Adrenal gland (tissue), 5 donors: ENCODE measurements at regions not wholly inside any gene's neighbourhood (a gene's known extent, or its start where the extent isn't known, plus 50 kb on each side); places are given as distances from the start of the nearest gene placed in this dataset.

ENCODE experiments used
- POLR2A ChIP-seq, 2 donors: fragments of 450-650 bp; IDR thresholded peaks; one replicate each; pipeline ENCODE4 v1.6.1; 2017; ENCODE audit warnings: antibody characterized with exemption in 2 of 2, mild to moderate bottlenecking in 2 of 2, moderate library complexity in 1 of 2
- TF ChIP-seq, protein P1 (sequence below), 6 experiments: fragments of 450-650 bp in 4 of 6; fragments of 200-600 bp in 2 of 6; sonication (generic) in 1 of 6; IDR thresholded peaks; 1 replicate in 5 of 6; 2 replicates in 1 of 6; pipeline versions ENCODE4 v1.5.1 to v1.8.0; 2016 to 2021; ENCODE audit warnings: antibody characterized with exemption in 6 of 6, mild to moderate bottlenecking in 2 of 6, moderate library complexity in 1 of 6
- donor health status: DM: no; HTN: no; CAD: no.

GRCh38 chr2:23026671-23027070 lies 358.3 kb upstream of the KLHL29 start:
- TF ChIP-seq, protein P1, sequence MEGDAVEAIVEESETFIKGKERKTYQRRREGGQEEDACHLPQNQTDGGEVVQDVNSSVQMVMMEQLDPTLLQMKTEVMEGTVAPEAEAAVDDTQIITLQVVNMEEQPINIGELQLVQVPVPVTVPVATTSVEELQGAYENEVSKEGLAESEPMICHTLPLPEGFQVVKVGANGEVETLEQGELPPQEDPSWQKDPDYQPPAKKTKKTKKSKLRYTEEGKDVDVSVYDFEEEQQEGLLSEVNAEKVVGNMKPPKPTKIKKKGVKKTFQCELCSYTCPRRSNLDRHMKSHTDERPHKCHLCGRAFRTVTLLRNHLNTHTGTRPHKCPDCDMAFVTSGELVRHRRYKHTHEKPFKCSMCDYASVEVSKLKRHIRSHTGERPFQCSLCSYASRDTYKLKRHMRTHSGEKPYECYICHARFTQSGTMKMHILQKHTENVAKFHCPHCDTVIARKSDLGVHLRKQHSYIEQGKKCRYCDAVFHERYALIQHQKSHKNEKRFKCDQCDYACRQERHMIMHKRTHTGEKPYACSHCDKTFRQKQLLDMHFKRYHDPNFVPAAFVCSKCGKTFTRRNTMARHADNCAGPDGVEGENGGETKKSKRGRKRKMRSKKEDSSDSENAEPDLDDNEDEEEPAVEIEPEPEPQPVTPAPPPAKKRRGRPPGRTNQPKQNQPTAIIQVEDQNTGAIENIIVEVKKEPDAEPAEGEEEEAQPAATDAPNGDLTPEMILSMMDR (IDR thresholded peaks at IDR 0.05), result no peak
- no peak for TF ChIP-seq POLR2A (IDR thresholded peaks at IDR 0.05)
